GM18519 (cell line): ENCODE measurements at regions not wholly inside any gene's neighbourhood (a gene's known extent, or its start where the extent isn't known, plus 50 kb on each side); places are given as distances from the start of the nearest gene placed in this dataset.

Source experiments
- ATAC-seq: cut with Tn5 transposase; IDR thresholded peaks from one replicate; pipeline ENCODE4 v1.9.1; 2021; ENCODE audit warnings: mild to moderate bottlenecking, moderate library complexity; ENCODE audit not compliant: unreplicated experiment, low FRiP score

DNA sequence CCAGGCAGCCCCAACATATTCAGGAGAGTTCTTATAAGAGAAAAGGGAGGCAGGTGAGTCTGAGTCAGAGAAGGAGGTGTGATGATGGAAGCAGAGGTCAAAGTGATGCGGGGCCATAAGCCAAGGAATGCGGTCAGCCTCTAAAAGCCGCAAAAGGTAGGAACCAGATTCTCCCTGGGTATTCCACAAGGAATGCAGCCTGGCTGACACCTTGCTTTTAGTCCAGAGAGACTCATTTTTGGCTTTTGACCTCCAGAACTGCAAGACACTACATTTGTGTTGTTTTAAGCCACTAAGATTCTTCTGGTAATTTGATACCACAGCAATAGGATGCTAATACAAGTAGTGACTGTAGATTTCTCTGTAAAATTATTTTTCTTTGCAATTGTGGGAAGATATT, 151.5 kb upstream of the EEPD1 start:
- no peak for ATAC-seq

GRCh38 chr7:36002900-36003299, 150.2 kb upstream of the EEPD1 start:
- ATAC-seq = no peak

DNA sequence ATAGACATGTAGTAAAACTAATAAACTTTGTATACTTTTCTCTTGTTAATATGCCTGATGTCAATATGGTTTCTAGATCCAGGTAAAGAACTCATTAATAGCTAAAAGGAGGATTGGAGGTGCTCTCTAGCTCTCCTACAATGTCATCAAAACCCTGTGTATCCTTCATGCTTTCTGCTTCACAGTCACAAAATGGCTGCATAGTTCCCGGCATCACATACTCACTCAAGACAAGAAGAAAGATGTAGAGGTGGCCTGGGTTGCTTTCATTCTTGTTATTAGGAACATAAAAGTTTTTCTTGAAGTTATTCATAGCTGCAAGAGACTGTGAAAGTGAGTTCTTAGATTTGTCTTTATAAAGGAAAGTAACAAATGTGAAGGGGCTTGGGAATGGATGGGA, 149.7 kb upstream of the EEPD1 start:
- no peak for ATAC-seq

- ATAC-seq = no peak
These were observed 147.8 kb upstream of the EEPD1 start for GRCh38 chr7:36005293-36005692.

DNA sequence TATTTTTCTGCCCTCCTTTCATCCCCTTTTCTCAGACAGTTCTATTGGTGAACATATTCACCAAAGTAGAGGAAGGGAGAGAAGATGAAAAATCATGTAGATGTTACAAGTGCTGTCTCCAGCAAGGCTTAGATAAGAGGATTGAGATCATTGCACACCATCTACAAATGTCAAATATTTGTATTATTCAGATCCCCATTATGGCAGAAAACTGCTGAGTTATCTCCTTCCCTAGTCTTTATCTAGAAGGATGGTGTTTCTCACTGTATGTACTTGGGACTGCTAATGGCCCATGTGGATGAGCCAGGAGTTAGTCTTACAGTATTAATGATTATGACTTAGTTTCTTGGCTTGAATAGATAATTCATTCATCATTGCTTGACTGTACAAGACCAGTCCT, 147.2 kb upstream of the EEPD1 start:
- ATAC-seq = no peak

DNA sequence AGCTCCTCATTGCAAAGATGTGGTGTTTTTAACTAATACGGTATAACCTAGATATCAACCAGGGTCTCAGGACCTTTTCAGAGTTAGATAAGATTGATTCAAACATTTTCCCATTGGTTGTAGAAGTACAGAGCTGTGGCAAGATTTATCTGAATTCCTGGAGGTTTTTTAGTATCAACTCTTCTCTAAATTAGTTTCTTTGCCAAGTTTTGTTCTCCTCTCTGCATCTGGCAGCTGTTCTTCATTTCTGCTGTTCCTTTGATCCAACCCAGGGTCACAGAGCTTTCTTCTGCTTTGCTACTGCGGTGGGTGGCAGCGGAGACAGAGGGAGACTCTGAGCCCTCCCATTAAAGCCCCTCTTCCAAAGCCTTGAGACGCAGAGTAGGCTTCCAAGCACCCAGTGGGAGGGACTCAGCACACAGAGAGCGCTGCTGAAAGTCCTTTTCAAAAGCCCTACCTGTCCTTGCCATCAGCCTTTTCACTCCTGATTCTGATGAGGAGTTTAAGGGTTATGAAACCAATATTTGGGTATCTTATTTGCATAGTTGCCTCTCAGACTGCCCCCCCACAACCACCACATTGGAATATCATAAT, 146.3 kb upstream of the EEPD1 start:
- ATAC-seq = no peak

DNA sequence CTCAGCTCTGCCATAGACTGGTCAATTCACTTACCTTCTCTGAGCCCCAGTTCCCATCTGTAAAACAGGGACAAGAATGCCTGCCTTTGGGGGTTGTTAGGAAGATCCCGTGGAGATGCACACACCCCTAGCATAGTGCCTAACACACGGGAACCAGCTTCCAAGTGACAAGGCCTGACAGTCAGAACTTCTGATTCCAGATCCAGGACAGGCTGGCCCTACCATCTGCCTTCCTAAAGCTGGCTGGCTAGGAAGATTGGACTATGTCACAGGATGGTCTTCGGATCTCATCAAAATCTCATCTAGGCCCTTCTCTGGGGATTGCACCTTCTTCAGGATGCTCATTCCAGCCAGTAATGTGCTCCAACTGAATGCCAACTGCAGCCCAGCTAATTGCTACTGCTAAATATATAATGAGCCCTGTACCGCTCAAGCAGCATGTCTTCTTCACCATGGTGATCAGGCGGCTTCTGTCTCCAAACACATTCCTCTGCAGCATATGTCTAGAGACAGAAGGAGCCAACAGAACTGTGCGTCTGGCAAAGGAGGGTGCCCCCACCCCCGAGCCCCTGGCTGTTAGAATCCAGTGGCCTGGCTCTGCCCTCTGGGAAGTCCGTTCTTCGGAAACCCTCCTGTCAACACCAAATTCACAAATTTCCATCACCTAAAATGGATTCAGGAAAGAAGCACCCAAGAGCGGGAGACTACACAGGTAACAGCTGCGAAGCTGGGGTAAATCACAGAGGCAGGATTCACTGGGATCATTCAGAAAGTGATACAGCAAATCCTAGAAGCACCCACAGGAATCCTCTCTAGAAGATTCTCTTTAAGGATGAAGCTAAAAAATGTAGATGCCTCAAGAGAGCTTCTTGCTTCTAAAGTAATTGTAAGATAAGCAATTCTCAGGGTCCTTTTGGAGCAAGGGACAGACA, 142.1 kb upstream of the EEPD1 start:
- no peak for ATAC-seq

DNA sequence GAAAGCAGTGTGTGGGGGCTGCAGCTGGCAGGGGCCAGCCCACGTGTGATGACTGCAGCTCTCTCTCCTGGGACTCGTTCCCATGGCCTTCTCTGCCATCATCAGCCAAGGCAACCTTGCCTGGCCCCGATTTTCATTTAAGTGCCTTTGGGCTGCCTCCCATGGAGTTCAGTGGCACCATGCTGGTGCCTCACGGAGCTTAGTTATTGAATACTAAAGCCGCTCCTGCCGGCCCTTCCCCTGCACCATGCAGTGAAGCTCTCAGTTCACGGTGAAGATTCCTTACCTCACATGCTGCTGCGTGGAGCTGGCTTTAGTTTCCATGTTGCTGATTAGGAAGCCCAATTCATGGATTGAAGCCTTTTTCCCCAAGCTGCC, 141.5 kb upstream of the EEPD1 start:
- ATAC-seq = no peak

DNA sequence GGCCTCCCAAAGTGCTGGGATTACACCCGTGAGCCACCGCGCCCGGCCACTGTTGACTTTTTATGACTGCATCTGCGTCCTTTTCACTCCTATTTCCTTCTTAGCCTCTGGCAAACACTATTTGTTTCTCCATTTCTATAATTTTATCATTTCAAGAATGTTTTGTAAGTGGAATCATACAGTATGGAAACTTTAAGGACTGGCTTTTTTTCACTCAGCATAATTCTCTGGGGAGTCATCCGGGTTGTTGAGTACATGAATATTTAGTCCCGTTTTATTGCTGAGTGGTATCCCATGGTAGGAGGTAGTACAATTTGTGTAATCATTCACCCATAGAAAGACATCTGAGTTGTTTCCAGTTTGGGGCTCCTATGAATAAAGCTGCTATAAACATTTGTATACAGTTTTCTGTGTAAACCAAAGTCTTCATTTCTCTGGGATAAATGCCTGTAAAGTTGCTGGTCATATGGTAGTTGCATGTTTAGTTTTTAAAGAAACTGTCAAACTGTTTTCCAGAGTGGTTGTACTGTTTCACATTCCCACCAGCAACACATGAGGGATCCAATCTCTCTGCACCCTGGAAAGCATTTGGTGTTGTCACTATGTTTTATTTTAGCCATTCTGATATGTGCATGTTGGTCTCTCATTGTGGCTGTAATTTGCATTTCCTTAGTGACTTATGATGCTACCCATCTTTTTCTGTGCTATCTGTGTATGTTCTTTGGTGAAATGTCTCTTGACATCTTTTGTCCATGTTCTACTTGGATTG, 139.6 kb upstream of the EEPD1 start:
- no peak for ATAC-seq

DNA sequence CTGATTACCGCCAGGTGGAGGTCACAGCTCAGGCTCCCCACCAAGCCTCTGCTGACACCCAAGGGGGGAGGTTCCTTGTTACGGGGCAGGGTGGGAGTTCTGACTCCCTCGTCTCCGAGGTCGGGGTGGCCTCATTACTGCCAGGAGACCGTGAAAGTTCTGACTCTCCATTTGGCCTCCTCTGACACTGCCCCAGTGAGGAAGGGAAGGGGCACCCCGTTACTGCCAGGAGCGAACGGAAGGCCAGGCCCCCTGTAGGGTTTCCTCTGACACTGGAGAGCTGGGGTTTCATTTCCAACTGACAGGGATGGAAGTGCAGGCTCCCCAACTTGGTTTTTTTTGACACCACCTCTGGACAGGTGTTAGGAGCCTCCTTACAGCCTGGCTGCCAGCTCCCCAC, 138.1 kb upstream of the EEPD1 start:
- ATAC-seq = no peak

DNA sequence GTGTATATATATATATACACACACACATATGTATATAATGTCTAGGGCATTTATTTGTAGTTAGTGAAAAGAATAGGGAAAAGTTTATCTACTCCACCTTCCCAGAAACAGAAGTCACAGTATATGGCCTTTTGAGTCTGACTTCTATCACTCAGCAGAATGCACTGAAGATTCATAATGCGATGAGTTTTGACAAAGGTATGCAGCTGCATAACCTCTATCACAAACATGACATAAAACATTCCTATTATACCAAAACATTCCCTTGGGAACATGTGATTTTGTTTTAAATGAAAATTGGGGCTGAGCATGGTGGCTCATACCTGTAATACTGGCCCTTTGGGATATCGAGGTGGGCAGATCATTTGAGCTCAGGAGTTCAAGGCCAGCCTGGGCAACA, 137.3 kb upstream of the EEPD1 start:
- no peak for ATAC-seq

GRCh38 chr7:36016648-36017047, 136.4 kb upstream of the EEPD1 start:
- ATAC-seq = no peak

- ATAC-seq = no peak
These were observed 135.9 kb upstream of the EEPD1 start for GRCh38 chr7:36017111-36017510.

DNA sequence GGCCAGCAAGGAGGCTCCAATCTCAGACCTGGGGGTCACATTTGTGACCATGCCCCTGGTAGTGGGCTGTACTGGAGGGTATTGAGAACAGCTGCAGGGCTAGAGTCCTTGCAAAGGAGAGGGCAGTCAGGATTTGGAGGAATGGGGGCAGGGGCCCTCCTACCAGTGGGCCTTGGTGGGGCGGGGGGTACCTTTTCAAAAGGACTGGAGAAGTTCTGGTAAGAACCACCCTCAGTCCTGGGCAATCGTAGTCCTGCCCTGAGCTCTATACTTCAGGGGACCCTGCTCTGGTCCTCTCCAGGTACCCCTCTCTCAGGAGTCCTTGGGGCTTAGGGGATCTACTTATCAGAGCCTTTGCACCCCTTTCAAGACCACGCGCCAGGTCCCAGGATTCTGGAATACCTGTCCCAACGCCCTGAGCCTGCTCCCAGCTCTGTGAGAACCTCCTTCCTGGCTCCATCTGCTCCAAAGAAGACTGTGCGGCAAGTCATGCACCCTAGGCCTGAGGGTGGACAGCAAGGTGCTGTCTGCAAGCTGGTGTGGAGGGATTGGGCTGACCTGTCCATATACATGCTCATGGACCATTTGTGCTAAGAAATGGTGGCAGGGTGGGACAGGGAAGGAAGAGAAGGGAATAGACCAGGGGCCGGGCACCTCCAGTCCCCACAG, 134.1 kb upstream of the EEPD1 start:
- no peak for ATAC-seq

DNA sequence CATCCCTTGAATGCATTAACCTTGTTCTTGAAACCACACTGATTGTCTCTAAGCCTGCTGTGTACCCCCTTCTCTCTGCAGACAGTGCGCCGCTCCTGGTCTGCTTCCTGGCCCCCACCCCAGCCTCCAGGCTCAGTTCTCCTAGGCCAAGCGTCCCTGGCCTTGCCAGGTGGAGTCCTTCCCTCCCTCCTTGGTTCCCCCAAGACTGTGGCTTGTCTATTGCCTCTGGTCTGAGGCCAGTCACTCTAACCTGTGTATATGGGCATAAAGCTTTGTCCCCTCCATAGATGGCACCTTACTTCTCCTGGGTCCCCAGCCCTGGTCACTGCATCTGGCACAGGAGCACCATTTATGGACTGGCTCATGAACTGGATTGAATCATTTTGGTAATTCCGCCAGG, 133.5 kb upstream of the EEPD1 start:
- ATAC-seq = no peak

GRCh38 chr7:36019980-36020379, 133.1 kb upstream of the EEPD1 start:
- ATAC-seq = no peak

- ATAC-seq = no peak
These were observed 131.7 kb upstream of the EEPD1 start for GRCh38 chr7:36021367-36021766.

DNA sequence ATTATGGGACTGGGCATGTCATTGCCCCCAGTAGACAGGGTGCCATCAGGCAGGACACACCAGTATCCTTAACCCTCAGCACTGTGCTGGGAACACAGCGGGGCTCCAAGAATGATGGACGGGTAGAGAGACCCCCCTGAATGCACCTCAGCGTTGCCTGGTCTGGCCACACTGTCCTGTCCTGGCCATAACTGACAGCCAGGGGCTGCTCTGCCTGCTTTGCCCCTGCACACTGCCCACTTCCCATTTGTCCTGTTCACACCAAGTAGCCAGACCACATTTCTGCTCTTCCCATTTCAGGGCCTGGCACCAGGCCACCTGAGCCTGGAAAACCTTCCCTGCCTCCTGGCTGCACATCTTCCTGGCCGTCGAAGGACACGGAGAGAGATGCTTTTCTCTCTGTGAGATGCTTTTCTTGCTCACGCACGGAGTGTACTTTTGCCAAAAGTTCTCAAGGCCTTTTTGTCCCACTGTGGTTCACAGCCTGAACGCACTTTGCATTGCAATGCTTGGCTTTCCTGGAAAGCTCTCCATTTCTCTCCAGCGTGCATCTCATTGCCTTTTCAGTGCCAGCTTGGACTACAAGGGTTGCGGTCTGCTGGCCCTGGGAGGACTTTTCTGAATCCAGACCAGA, 131.0 kb upstream of the EEPD1 start:
- no peak for ATAC-seq

DNA sequence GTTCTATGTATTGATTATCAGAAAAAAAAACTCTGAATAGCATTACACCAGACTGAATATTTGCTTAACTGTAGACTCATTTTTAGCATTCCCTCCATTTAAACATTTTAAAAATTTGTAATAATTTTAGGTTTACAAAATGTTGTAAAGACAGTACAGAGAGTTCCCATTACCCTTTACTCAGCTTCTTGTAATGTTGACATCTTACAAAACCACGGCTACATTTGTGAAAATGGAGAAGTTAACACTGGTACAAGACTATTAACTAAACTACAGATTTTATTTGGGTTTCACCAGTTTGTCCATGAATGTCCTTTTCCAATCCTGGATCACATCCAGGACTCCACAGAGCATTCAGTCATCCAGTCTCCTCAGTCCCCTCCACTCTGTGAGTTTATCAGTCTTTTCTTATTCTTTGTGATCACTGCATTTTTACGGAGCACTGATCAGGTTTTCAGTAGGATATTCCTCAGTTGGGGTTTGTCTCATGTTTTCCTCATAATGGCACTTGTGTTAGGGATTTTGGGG, 130.0 kb upstream of the EEPD1 start:
- ATAC-seq = no peak

- ATAC-seq = no peak
These were observed 127.9 kb upstream of the EEPD1 start for GRCh38 chr7:36025190-36025589.
